DMS 273 treated with DMSO at 0.1 percent for 48 hours (cell line): ENCODE measurements at regions not wholly inside any gene's neighbourhood (a gene's known extent, or its start where the extent isn't known, plus 50 kb on each side); places are given as distances from the start of the nearest gene placed in this dataset.

Source experiments
- DNase-seq: peaks from one replicate; lab custom pipeline; 2025; lab: John Stamatoyannopoulos, UW

GRCh38 chr6:18784794-18785193, 397.6 kb downstream of the RNF144B start:
- no peak for DNase-seq

GRCh38 chr6:18785810-18786490, 398.8 kb downstream of the RNF144B start:
- DNase-seq = no peak

- DNase-seq = no peak
Observed at GRCh38 chr6:18792866-18793265, 405.7 kb downstream of the RNF144B start.

GRCh38 chr6:18795726-18796125, 408.6 kb downstream of the RNF144B start:
- DNase-seq = no peak

GRCh38 chr6:18820725-18821124, 433.6 kb downstream of the RNF144B start:
- no peak for DNase-seq

GRCh38 chr6:18823782-18824386, 436.7 kb downstream of the RNF144B start:
- DNase-seq = no peak

- DNase-seq = no peak
Observed at GRCh38 chr6:18829272-18829870, 442.2 kb downstream of the RNF144B start.

- no peak for DNase-seq
Observed at GRCh38 chr6:18835976-18836375, 448.8 kb downstream of the RNF144B start.

- no peak for DNase-seq
Observed at GRCh38 chr6:18837013-18837412, 449.9 kb downstream of the RNF144B start.

GRCh38 chr6:18842534-18842933, 455.4 kb downstream of the RNF144B start:
- peak; percentile 77 for DNase-seq

- DNase-seq = no peak
Observed at GRCh38 chr6:18845896-18846295, 458.7 kb downstream of the RNF144B start.

GRCh38 chr6:18846327-18846726, 459.2 kb downstream of the RNF144B start:
- DNase-seq = no peak

- DNase-seq = peak; percentile 69
Observed at GRCh38 chr6:18861204-18861603, 474.1 kb downstream of the RNF144B start.

- DNase-seq = no peak
Observed at GRCh38 chr6:18883268-18883667, 496.1 kb downstream of the RNF144B start.

- DNase-seq = no peak
Observed at GRCh38 chr6:18883851-18884250, 496.7 kb downstream of the RNF144B start.

GRCh38 chr6:18893540-18894269, 506.6 kb downstream of the RNF144B start:
- DNase-seq = no peak

- DNase-seq = no peak
Observed at GRCh38 chr6:18897350-18897749, 510.2 kb downstream of the RNF144B start.

GRCh38 chr6:18904681-18905080, 517.5 kb downstream of the RNF144B start:
- DNase-seq = no peak

- no peak for DNase-seq
Observed at GRCh38 chr6:18920701-18921100, 533.6 kb downstream of the RNF144B start.

- peak; percentile 36 for DNase-seq
Observed at GRCh38 chr6:18931086-18931485, 543.9 kb downstream of the RNF144B start.

- DNase-seq = no peak
Observed at GRCh38 chr6:18958146-18958545, 571.0 kb downstream of the RNF144B start.

GRCh38 chr6:18961566-18961965, 574.4 kb downstream of the RNF144B start:
- DNase-seq = no peak
